RWPE1 (cell line): ENCODE measurements at regions not wholly inside any gene's neighbourhood (a gene's known extent, or its start where the extent isn't known, plus 50 kb on each side); places are given as distances from the start of the nearest gene placed in this dataset.

ENCODE experiments used
- CTCF ChIA-PET: fragments of 350-600 bp; sonication (Branson Sonifier 250); formaldehyde crosslinking; extraction: SDS; loops from one replicate; lab custom pipeline; 2021; lab: Yijun Ruan, JAX
- POLR2A ChIA-PET: fragments of 400-600 bp; formaldehyde crosslinking; extraction: SDS; loops from one replicate; lab custom pipeline; 2020; ENCODE audit warnings: antibody characterized with exemption; ENCODE audit not compliant: low non-redundant PET; lab: Yijun Ruan, JAX
- DNase-seq: peaks from one replicate; pipeline ENCODE4 v3.0.0; 2012; ENCODE audit warnings: low spot score
- H3K27ac ChIP-seq: fragments of 450-650 bp; 2 replicates; pipeline ENCODE4 v1.5.1; 2017
- CTCF ChIP-seq: fragments of 450-650 bp; conservative IDR thresholded peaks from 2 replicates; pipeline ENCODE4 v1.5.1; 2017; ENCODE audit warnings: low read depth, mild to moderate bottlenecking

DNA sequence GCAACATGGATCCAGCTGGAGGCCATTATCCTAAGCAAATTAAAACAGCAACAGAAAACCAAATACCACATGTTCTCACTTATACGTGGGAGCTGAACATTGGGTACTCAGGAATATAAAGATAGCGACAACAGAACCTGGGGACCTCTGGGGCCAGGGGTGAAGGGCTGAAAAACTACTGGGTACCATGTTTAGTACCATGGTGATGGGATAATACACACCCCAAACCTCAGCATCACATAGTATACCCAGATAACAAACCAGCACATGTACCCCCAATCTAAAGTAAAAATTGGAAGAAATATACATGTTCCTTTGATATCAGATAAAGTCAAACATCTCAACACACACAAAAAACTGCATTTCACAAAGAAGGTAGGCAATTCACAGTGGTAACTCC, 876.2 kb downstream of the TBL1XR1 start:
- no peak for TF ChIP-seq CTCF
- no peak overlapping the region for H3K27ac ChIP-seq
- ChIA-PET CTCF (interaction anchor here (0.6 kb wide), 1 partner anchor 34 kb away, joined by 3 read pairs; no protein-coding TSS in a partner anchor), POLR2A (no interaction called here)
- DNase-seq, result no peak

DNA sequence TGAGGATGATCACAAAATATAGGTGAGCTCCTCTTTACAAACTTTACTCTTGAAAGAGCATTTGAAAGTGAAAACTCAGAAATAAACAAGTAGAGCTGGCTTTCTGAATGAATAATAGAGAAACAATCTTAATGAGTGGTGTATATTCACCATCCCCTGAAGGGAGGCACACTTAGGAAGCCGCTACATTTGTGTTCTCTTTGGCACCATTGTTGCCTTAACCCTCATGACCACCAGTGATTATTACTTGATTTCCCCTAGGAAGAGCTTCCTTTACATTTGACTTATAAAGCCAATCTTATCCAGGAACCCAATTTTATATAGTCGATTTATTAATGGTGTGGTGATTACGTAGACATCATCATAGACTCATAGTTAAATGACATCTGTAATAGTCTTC, 883.9 kb downstream of the TBL1XR1 start:
- no peak for DNase-seq
- ChIA-PET CTCF (no interaction called here), POLR2A (no interaction called here)
- TF ChIP-seq CTCF, result no peak
- no peak overlapping the region for H3K27ac ChIP-seq

GRCh38 chr3:176310641-176311040, 886.6 kb downstream of the TBL1XR1 start:
- TF ChIP-seq CTCF, result no peak
- no peak for DNase-seq
- ChIA-PET POLR2A (no interaction called here), CTCF (interaction anchor here (0.6 kb wide), 1 partner anchor 540 kb away, joined by 3 read pairs; no protein-coding TSS in a partner anchor)
- H3K27ac ChIP-seq, result no peak overlapping the region

DNA sequence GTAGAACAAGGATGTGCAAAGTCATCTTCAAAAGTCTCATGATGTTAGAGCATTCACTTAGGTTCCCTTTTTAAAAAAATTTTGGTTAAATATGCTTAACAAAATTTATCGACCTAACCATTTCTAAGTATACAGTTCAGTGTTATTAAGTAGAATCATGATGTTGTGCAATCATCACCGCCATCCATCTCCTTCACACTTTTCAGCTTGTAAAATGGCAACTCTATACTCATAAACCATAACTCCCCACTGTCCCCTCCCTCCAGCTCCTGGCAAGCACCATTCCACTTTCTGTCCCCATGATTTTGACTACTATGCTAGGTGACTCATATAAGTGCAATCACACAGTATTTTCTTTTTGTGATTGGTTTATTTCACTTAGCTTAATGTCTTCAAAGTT, 895.0 kb downstream of the TBL1XR1 start:
- POLR2A ChIA-PET, result no interaction called here
- TF ChIP-seq CTCF, result no peak
- H3K27ac ChIP-seq, result no peak overlapping the region
- no peak for DNase-seq
- CTCF ChIA-PET, result no interaction called here

GRCh38 chr3:176296066-176296597, 901.1 kb downstream of the TBL1XR1 start:
- TF ChIP-seq CTCF, result no peak
- H3K27ac ChIP-seq, result no peak overlapping the region
- no peak for DNase-seq
- ChIA-PET POLR2A (no interaction called here), CTCF (interaction anchor here (0.6 kb wide), 1 partner anchor 553 kb away, joined by 3 read pairs; no protein-coding TSS in a partner anchor)

- POLR2A ChIA-PET, result no interaction called here
- no peak for TF ChIP-seq CTCF
- CTCF ChIA-PET, result no interaction called here
- no peak for DNase-seq
- H3K27ac ChIP-seq, result no peak overlapping the region
Observed at GRCh38 chr3:176293276-176293675, 904.0 kb downstream of the TBL1XR1 start.
